Right lung (tissue), 2 donors: ENCODE measurements at regions not wholly inside any gene's neighbourhood (a gene's known extent, or its start where the extent isn't known, plus 50 kb on each side); places are given as distances from the start of the nearest gene placed in this dataset.
"Not testable (repeated sequence)": the region's sequence is repeated elsewhere in the genome, so short reads cannot be mapped to it uniquely, and the experiment has no call there.

Experiments used
- DNase-seq, 2 donors: peaks; one replicate each; pipeline ENCODE4 v3.0.0-alpha.2; 2013

DNA sequence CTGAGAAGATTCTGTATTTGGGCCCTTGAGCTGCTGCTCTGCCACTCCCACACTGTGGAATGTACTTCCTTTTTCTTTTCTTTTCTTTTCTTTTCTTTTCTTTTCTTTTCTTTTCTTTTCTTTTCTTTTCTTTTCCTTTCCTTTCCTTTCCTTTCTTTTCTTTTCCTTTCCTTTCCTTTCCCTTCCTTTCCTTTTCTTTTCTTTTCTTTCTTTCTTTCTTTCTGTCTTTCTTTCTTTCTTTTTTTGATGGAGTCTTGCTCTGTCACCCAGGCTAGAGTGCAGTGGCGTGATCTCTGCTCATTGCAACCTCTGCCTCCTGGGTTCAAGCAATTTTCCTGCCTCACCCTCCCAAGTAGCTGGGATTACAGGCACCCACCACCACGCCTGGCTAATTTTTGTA, 89.8 kb downstream of the DNAAF6 start:
- DNase-seq: not testable (repeated sequence)

DNA sequence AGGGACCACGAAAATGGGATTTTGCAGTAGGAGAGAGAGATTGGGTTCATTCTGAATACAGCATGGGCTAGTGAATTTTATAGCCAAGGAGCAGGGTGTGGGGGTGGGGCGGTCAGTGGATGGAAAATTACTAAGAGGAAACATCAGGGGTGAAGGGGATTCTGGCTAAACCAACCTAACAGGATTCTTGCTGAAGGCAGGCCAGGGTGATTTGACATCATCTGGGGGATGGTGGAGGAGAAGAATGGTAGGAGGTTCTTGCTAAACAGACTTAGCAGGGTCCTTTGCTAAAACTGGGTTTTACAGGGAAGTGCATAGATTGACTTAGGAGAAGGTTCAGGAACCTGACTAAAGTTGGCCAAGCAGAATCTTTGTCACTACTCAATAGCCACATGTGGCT, 91.9 kb downstream of the DNAAF6 start:
- no peak for DNase-seq

DNA sequence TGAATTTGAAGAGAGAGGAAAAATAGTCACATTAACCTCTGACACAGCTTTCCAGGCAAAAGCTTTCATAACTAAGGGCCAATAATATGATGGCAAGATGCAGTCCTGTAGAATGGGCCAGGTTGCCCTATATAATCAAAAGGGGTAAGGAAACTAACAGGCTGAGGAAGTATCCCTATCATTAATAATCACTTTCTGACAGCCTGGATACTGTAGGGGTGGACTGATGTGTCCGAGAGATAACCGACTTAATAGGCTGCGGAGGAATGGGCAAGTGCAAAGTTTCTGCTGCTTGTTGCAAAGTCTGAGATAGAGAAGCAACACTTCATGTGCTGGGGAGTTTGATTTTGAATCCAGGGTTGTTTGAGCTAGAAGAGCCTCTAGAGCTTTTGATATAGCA, 94.8 kb downstream of the DNAAF6 start:
- no peak for DNase-seq

DNA sequence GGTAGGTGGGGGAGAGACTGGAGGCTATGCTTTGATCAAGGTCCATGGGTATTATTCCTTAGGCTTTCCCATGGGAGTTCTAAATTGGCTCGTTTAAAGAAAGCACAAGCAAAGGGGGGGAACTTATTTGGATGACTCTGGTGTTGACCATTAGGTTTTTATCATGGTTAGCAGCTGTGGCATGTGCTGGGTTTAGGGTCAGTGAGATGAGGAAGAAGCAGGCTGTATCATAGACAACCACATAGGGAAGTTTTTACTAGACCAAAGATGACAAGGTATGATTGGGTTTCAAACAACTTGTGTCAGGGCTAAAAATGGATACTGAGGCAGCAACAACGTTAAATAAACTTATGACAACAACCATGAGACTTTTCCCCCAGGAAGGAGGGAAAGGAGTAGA, 97.7 kb downstream of the DNAAF6 start:
- DNase-seq: no peak

DNA sequence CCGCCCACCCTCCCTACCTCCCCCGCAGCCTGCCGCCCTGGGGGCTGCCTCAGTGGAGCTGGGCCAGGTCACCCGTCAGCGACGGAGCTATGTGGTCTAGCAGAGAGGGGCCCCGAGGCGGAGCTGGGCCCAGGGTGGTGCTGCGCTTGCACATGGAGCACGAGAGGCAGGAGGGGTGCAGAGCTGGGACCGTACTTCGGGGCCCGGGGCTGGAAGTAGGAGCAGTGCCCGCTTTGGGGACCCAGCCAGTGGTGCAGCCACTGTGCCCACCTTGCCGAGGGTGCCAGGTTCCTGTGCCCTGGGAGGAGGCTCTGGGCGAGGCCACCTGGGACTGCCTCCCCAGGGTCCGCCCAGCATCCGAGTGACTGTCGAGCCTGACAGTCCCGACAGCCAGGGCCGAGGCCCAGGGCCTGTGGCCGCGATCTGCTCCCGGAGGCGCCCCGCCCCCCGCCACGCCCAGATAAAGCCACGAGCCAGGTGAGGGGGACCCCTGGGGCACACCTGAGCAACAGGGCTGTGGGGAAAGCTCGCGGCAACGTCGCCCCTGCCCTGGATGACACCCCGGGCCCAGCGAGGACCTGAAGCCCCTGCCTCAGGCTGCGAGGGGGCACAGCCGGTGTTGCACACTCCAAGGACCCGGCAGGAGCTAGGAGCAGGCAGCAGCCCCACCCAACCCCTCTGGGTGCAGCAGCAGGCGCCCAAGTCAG, 117.5 kb downstream of the DNAAF6 start:
- no peak for DNase-seq

DNA sequence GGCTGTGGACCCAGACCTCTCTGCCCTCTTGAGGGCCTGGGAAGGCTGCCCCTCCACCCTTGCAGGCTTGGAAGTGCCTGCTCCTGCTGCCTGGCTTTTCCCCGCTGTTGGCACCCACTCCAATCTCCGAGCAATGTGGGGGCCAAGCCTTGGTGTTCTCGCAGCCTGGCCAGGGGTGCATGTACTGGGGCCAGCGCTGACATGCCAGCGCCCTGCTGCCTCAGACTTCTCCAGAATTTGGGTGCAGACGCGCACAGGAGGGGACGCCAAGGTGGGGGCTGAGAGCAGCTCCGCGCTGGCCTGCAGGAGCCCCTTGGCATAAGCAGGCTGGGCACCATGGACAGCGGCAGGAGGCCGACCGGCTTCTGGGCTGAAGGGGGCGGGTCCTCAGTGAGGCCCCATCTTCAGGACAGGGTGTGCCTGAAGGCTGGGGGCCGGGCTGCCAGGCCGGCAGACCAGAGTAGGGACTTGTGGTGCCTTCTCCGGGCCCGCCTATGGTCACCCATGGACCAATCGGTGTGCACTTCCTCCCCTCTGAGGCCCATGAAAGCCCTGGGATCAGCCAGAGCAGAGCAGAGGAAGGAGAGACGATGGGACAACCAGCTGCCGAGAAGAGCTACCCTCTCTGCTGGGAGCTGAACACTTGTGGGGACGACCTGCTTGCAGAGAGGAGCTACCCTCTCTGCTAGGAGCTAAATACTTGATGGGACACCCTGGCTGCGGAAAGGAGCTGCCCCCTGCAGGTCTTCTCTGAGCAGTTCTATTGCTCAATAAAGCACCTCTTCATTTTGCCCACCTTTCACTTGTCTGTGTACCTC, 118.3 kb downstream of the DNAAF6 start:
- DNase-seq: peak; percentile 24 to 28

DNA sequence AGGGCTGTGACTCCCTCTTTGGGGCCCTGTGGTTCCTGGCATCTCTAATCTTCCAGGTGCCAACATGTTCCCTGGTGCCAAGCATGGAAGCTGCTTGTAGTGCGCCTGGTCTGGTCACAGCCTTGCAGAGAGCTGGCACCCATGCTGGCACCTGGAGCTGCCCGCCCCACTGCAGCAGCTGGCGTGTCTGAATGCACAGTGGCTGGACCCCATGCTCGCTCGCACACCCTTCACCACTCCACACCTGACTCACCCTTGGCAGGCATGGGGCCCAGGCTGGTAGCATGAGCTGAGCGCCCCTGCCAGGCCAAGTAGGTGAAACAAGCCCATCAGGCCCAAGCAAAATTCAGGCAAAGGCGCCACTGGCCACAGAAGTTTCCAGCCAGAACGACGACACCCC, 119.1 kb downstream of the DNAAF6 start:
- no peak for DNase-seq

DNA sequence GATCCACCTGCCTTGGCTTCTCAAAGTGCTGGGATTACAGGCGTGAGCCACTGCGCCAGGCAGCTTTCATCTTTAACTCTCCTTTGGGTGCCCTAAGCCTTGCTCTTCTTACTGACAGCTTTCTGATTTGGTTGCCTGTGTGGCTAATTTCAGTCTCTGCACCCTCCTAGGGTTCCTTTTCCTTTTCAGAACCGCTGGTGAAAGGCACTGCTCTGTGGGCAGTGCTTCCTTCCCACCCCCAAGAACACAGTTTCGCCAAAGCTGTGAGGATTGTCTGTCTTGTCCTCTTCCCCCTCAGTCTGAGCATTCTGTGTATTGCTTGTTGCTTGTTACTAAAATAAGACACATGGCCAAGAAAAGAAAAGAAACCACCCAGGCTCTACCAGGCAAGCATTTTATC, 101.4 kb upstream of the FRMPD3 start:
- DNase-seq: no peak

DNA sequence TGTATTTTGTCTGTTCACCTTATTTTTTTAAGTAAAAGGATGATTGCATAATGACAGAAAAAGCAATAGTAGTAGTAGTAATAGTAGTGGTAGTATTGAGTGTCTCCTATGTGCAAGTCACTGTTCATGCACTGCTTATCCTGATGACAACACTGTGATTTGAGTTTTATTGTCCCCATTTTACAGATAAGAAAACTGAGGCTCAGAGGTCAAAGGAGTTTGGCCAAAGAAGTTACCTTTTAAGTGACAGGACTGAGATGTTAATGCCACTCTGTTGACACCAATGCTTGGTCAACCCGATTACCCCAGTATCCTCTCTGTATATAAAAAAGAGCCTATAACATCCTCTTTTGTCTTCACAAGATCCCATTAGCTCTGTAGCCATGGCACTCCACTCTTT, 100.5 kb upstream of the FRMPD3 start:
- DNase-seq: no peak

DNA sequence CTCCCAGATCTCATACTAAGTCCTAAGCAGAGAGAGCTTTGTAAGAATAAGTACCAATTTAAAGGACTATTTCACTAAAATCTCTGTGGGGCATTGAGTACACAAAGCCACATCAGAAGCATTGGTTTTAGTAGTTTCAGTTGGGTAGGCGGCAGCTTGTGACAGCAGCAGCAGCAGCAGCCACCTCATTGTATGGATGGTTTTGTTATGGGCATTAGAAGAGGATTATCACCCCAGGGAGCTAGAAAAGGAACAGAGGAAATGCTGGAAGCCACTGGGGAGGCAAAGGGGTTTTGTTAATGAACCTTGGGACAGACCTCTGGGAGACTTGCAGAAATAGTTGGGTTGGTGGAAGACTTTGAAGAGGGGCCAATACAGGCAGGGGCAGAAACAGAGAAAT, 93.9 kb upstream of the FRMPD3 start:
- DNase-seq: no peak

DNA sequence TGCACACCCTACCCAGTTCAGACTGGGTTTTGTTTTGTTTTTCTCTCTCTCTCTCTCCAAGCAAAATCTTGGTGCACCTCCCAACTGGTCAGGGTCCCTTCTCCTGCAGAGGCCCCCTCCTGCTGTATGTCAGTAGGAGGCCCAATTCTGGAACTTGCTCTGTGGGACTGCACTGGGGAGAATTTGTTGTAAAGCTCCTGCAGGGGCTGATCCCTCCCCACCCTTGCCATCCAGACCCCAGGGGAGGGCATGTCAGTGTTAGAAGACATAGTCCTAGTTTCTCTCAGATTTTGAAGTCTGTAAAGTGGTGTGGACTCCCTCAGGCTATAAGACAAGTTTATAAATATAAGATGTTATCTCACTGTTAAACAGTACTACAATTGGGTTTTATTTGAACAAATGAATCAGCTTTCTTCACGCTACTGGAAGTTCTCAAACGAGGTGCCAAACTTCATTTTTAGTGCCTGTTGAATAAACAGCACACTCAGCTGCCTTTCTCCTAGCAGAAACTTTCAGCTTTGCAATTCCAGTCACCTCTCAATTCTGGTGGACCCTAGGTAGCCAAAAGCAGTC, 88.6 kb upstream of the FRMPD3 start:
- peak in 1 of 2 donors; percentile 0 for DNase-seq

DNA sequence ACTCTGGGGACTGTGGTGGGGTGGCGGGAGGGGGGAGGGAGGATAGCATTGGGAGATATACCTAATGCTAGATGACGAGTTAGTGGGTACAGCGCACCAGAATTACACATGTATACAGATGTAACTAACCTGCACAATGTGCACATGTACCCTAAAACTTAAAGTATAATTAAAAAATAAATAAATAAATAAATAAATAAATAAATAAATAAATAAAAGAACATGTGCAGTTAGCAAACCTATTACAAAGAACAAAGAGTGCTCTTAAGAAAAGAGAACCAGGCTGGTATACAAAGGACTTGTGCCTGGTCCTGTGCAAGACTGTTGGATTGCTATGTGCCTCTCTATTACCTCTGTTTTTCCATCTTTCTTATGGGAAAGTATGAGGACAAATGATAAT, 79.3 kb upstream of the FRMPD3 start:
- not testable (repeated sequence) for DNase-seq

DNA sequence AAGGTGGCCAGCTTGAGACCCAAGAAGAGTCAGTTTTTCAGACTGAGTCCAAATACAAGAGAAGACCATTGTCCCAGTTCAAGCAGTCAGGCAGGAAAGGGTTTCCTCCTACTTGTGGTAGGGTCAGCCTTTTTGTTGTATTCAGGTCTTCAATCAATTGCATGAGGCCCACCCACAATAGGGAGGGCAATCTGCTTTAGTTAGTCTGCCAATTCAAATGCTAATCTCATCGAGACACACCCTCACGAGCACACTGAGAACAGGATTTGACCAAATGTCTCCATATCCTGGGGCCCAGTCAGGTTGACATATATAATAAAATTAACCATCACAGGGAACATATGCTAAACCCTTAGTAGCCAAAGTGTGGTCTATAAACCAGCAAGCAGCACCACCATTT, 75.3 kb upstream of the FRMPD3 start:
- DNase-seq: no peak

DNA sequence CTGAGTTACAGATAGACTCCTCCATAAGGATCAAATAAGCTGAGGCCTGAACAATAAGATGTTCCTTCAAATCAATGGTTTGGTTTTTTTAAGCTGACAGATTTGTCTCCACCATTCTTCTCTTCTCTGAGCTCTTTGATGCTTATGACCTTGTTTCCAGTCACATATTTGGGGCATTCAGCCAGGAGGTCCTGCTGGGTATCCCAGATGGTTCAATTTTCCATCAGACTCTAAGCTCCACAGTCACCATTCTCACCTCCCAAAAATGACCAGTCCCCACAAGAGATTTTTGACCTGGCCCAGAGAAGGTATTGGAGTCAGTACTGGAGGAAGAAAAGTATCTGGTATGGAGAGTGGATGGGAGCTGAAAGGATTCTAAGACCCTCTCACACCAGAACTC, 74.6 kb upstream of the FRMPD3 start:
- no peak for DNase-seq

DNA sequence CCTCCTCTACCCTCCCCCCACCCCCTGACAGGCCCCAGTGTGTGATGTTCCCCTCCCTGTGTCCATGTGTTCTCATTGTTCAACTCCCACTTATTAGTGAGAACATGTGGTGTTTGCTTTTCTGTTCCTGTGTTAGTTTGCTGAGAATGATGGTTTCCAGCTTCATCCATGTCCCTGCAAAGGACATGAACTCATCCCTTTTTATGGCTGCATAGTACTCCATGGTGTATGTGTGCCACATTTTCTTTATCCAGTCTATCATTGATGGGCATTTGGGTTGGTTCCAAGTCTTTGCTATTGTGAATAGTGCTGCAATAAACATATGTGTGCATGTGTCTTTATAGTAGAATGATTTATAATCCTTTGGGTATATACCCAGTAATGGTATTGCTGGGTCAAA, 73.3 kb upstream of the FRMPD3 start:
- DNase-seq: not testable (repeated sequence)

DNA sequence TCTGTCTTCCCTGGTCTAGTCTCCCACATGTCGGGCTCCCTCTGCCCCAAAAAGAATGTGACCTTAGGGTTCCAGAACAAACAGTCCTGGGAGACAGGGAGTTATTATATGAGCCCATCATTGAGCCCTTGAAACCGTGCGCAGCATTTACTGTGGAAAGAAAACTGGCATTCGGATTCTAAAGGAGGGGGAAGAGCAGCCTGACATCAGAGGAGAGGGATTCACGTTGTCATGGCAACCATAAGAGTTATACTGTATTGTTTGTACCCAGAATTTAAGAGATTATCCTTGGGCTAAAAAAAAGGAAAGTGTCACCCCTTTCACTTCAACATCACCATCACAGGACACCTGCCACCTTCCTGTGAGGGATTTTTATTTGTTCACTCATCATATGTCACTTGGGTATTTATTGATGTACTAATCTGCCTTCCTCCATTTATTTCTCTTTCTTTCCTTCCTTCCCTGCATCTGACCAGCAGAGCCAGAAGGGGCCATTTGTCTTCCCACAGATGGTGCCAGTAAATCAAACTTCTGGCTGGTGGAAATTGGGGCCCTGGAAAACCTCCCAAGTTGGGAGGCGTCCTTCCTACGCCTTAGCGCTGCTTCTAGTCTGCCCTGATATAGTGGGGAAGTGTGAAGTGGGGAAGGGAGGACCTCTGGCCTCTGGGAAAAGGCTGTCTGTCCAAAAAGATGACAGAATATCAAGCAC, 64.9 kb upstream of the FRMPD3 start:
- no peak for DNase-seq

DNA sequence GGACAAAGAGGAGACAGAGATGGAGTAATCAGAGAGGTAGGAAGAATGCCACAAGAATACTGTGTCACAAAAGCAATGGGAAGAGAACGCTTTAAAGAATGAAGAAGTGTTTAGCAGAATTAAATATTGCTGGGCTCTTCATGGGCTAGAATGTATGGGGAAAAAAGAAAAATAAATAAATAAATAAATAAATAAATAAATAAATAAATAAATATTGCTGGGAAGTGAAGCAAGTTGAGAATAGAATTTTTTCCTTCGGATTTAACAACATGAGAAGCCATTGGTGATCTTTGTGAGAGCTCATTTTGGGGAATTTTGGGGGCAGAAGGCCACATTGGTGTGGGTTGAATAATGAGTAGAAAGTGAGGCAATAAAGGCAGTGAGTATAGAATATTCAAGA, 59.7 kb upstream of the FRMPD3 start:
- DNase-seq: no peak

DNA sequence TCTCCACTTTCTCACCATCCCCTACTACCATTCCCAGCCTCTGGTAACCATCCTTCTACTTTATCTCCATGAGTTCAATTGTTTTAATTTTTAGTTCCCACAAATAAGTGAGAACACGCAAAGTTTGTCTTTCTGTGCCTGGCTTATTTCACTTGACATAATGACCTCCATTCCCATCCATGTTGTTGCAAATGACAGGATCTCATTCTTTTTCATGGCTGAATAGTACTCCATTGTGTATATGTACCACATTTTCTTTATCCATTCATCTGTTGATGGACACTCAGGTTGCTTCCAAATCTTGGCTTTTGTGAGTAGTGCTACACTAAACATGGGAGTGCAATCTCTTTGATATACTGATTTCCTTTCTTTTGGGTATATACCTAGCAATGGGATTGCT, 55.8 kb upstream of the FRMPD3 start:
- not testable (repeated sequence) for DNase-seq

DNA sequence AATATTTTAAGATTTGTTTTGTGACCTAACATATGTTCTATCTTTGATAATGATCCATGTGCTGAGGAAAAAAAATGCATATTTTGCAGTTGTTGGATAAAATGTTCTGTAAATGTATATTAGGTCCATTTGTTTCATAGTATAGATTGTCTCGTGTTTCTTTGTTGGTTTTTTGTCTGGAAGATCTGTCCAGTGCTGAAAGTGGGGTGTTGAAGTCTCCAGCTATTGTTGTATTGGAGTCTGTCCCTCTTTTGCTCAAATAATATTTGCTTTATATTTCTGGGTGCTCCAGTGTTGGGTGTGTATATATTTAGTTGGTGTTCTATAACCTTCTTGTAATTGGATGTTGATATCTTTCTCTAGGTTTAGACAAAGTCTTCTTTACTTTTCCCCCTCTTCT, 53.2 kb upstream of the FRMPD3 start:
- no peak for DNase-seq

DNA sequence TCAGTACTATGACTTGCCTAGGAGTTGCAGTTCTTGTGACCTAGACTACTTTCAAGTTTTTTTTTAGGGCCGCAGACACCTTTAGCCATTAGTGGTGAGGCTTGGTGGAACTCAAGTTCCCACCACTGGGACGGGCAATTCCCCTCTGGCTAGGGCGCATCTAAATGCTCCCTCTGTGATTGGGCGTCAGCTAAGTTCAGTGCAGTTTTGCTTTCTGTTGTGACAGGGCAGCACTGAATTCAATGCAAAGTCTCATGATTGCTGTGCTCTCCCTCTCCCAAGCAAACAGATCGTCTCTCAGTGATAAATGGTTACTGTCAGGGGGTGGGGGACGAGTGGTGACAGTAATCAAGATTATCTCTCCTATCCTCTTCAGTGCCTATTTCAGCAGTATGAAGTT, 52.7 kb upstream of the FRMPD3 start:
- DNase-seq: no peak

DNA sequence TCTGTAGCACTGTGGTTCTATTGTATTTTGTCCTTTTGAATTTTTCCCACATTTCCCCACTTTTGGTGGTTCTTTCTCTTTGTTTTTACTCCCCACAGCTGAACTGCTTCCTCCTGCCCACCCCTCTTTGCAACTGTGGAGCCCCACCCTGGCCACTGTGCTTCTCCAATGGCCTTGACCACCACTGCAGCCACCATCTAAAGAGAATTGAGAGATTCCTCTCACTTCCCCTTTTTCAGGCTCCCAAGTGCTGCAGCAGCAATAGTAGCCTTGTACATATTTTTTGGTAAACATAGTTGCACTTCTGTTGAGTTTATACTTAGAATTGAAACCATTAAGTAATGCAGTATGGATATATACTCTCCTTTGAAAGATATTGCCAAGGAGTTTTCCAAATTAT, 51.3 kb upstream of the FRMPD3 start:
- no peak for DNase-seq
